Mesothelial cell of epicardium (in vitro differentiated cells): ENCODE measurements at regions not wholly inside any gene's neighbourhood (a gene's known extent, or its start where the extent isn't known, plus 50 kb on each side); places are given as distances from the start of the nearest gene placed in this dataset.
A peak's percentile ranks its signal among the peaks of the same experiment; 100 is the strongest.

Experiments used
- DNase-seq, 2 experiments: peaks; one replicate each; pipeline ENCODE4 v3.0.0; 2021; ENCODE audit warnings: low spot score in 2 of 2; ENCODE audit not compliant: unreplicated experiment in 2 of 2
- H3K27ac Mint-ChIP-seq: 2 replicates; pipeline ENCODE4 v1.8.0; 2021; ENCODE audit warnings: mixed read lengths
- H3K27me3 Mint-ChIP-seq: 2 replicates; pipeline ENCODE4 v1.8.0; 2021; ENCODE audit warnings: low read depth, mixed read lengths
- H3K36me3 Mint-ChIP-seq: 2 replicates; pipeline ENCODE4 v1.8.0; 2021; ENCODE audit warnings: mixed read lengths
- H3K4me1 Mint-ChIP-seq: 2 replicates; pipeline ENCODE4 v1.8.0; 2021; ENCODE audit warnings: mixed read lengths
- H3K4me3 Mint-ChIP-seq: 2 replicates; pipeline ENCODE4 v1.8.0; 2021; ENCODE audit warnings: mild to moderate bottlenecking, moderate library complexity, mixed read lengths
- H3K9me3 Mint-ChIP-seq: 2 replicates; pipeline ENCODE4 v1.8.0; 2021; ENCODE audit warnings: mixed read lengths
- TF ChIP-seq, protein P1 (sequence below): fragments of 200-600 bp; sonication (generic); IDR thresholded peaks from one replicate; pipeline ENCODE4 v1.5.0; 2021; ENCODE audit warnings: antibody characterized with exemption; ENCODE audit not compliant: unreplicated experiment

DNA sequence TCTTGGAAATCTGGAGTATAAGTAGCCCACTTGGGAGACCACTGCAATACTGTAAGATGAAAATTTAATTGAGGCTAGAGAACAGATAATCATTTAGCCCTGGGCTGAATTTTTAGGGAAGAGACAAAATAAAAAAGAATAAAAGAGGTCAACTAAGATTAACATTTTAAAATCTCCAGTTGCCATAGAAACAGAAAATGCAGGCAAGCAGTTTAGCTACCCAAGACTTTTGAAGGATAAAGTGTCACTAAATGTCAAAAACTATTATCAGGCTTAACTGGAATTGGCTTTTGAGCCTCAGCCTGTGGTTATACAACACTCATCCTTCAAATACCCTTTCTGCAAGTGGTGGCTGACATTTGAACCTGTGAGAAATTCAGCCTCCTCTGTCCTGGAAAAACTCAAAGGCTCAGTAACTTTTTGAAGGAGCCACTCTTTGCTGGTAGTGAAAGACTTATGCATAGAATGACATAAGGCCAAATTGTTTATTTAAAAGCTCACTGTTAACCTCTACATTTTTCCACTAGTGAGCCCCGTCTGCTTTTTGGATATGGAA lies 220.7 kb upstream of the KCNJ16 start:
- Mint-ChIP-seq H3K36me3 (peaks cover 23% of the 10 kb centered on the region), H3K9me3 (peaks cover 50% of the 10 kb centered on the region), H3K4me3 (no peak overlapping the region), H3K27me3 (no peaks in the 10 kb centered on the region), H3K4me1 (peaks cover 24% of the 10 kb centered on the region), H3K27ac (peak overlapping the region; percentile 66)
- no peak for DNase-seq
- TF ChIP-seq, protein P1, sequence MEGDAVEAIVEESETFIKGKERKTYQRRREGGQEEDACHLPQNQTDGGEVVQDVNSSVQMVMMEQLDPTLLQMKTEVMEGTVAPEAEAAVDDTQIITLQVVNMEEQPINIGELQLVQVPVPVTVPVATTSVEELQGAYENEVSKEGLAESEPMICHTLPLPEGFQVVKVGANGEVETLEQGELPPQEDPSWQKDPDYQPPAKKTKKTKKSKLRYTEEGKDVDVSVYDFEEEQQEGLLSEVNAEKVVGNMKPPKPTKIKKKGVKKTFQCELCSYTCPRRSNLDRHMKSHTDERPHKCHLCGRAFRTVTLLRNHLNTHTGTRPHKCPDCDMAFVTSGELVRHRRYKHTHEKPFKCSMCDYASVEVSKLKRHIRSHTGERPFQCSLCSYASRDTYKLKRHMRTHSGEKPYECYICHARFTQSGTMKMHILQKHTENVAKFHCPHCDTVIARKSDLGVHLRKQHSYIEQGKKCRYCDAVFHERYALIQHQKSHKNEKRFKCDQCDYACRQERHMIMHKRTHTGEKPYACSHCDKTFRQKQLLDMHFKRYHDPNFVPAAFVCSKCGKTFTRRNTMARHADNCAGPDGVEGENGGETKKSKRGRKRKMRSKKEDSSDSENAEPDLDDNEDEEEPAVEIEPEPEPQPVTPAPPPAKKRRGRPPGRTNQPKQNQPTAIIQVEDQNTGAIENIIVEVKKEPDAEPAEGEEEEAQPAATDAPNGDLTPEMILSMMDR: no peak

DNA sequence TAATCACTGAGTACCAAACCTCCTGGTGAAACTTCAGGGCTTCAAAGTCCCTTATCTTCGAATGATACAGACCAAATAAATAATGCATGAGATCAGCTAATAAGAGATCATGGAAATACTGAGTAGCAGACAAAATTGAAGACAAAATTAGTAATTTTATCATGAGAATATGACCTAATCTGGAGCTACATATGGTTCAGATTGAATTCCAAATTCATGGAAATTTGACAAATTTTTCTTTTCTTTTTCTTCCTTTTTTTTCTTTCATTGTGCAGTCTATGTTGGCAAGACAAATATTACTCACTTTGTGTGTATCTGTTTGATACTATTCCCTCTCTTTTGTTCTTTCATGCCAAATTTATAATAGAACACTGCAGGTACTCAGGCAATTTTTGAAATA lies 218.1 kb upstream of the KCNJ16 start:
- TF ChIP-seq, protein P1: no peak
- Mint-ChIP-seq H3K9me3 (peaks cover 45% of the 10 kb centered on the region), H3K4me1 (peaks cover 24% of the 10 kb centered on the region), H3K27ac (no peak overlapping the region), H3K4me3 (no peak overlapping the region), H3K36me3 (peaks cover 26% of the 10 kb centered on the region), H3K27me3 (no peaks in the 10 kb centered on the region)
- DNase-seq: no peak

DNA sequence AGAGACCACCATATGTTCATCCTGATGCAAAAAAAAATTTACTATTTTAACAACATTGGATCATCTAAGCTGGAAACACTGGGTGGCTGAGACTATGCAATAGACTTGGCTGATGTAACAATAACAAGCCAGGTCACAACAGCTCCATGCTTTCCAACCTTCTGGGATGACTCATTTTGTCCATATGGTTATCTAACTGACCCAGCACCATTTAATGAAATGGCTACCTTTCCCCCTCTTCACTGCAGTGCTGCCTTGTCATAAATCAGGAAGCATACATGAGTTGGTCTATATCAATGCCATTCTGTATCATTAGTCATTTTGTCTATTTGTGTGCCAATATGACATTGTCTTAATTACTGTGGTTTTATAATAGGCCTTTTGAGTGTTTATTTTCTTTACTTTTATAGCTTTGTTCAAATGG lies 217.6 kb upstream of the KCNJ16 start:
- Mint-ChIP-seq H3K36me3 (peaks cover 26% of the 10 kb centered on the region), H3K4me3 (no peak overlapping the region), H3K4me1 (peaks cover 22% of the 10 kb centered on the region), H3K9me3 (peaks cover 43% of the 10 kb centered on the region), H3K27me3 (no peaks in the 10 kb centered on the region), H3K27ac (no peak overlapping the region)
- no peak for DNase-seq
- TF ChIP-seq, protein P1: no peak

DNA sequence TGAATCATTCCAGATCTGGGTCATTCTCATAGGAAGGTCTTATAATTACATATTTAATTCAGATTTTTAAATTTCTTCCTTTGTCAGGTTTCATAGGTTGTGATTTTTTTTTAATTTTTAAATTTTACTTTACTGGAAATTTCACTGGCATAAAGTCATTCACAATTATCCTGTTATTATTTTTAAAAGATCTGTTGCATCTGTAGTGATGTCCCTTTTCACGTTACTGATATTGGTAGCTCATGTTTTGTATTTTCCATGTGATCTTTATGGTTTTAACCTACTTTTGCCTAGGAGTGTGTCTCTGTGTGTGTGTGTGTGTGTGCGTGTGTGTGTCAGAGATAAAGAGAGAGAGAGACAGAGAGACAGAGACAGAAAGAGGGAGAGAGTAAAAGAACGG lies 216.6 kb upstream of the KCNJ16 start:
- Mint-ChIP-seq H3K27me3 (no peaks in the 10 kb centered on the region), H3K27ac (no peak overlapping the region), H3K9me3 (peaks cover 43% of the 10 kb centered on the region), H3K4me1 (peaks cover 18% of the 10 kb centered on the region), H3K4me3 (no peak overlapping the region), H3K36me3 (peaks cover 26% of the 10 kb centered on the region)
- TF ChIP-seq, protein P1: no peak
- no peak for DNase-seq

DNA sequence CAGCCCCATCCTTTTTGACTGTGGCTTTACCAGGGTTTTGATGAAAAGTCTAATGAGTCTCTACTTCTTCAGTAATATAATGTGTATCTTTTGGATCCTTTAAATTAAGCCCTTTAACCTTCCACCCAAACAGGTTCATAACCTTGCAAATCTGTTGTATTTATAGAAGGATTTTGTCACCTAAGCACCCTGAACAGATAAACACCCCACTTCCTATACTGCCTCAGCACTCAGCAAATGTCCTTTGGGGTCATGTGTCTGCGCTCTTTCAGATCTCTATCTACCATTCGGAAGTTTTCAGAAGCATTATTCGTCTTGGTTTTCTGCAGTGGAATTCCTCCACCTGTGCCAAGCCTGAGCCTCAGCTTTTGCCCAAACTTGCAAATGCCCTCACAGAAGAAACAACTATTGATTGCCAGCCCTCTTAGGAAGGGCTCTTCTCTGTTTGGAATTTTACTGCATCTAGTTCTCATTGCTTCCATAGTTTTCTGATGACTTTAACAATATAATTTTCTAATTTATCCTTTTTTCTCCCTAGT lies 214.8 kb upstream of the KCNJ16 start:
- DNase-seq: no peak
- Mint-ChIP-seq H3K27ac (no peak overlapping the region), H3K27me3 (no peaks in the 10 kb centered on the region), H3K4me3 (no peak overlapping the region), H3K4me1 (peaks cover under 1% of the 10 kb centered on the region), H3K9me3 (peaks cover 43% of the 10 kb centered on the region), H3K36me3 (peaks cover 26% of the 10 kb centered on the region)
- TF ChIP-seq, protein P1: no peak
